ENCODE measurements at regions not wholly inside any gene's neighbourhood (a gene's known extent, or its start where the extent isn't known, plus 50 kb on each side); places are given as distances from the start of the nearest gene placed in this dataset.

GRCh38 chr6:22964334-22964733 lies 395.0 kb downstream of the HDGFL1 start:
- Histone ChIP-seq H3K4me3 (no peak overlapping the region), H3K27ac (no peak overlapping the region), H3K36me3 (no peaks in the 10 kb centered on the region), H3K27me3 (replicated peaks in 1 of 7) (no peaks in the 10 kb centered on the region), H3K4me1 (no peaks in the 10 kb centered on the region), H3K9me3 (peaks cover 0 to 11% (median 0%) of the 10 kb centered on the region in 8 donors)
- intact Hi-C loops (cut with DNase I; ENCODE audit: low total_unique reads) = no loop called here
- 48 to 62% (median 56%) methylated on average over 2 of the region's 2 CpGs for WGBS, 5 donors
- no peak for TF ChIP-seq POLR2A (IDR thresholded peaks at IDR 0.05)
- TF ChIP-seq, protein P1, sequence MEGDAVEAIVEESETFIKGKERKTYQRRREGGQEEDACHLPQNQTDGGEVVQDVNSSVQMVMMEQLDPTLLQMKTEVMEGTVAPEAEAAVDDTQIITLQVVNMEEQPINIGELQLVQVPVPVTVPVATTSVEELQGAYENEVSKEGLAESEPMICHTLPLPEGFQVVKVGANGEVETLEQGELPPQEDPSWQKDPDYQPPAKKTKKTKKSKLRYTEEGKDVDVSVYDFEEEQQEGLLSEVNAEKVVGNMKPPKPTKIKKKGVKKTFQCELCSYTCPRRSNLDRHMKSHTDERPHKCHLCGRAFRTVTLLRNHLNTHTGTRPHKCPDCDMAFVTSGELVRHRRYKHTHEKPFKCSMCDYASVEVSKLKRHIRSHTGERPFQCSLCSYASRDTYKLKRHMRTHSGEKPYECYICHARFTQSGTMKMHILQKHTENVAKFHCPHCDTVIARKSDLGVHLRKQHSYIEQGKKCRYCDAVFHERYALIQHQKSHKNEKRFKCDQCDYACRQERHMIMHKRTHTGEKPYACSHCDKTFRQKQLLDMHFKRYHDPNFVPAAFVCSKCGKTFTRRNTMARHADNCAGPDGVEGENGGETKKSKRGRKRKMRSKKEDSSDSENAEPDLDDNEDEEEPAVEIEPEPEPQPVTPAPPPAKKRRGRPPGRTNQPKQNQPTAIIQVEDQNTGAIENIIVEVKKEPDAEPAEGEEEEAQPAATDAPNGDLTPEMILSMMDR (IDR thresholded peaks at IDR 0.05 in 8 of 11, conservative IDR thresholded peaks at IDR 0.05 in 3 of 11) = no peak
- TF ChIP-seq POLR2AphosphoS5 (IDR thresholded peaks at IDR 0.05) = no peak
- DNase-seq = no peak

DNA sequence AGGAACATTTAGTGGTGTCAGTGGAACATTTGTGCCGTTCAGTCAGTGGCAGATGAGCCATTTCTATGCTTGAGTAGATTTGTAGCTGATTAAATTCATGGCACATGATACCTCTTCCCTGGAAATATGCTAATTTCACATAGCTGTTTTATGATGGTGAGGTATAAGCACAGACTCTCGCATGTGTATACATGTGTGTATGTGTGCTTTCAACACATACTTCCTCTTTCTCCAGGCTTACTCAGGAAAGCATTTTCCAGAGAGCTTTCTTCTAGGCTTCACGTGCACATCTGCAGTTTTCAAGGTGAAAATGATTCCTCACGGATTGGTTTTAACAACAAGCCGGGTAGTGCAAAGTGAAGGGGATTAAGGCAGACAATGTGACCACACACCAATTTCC lies 396.5 kb downstream of the HDGFL1 start:
- H3K27me3 ChIP-seq (replicated peaks in 1 of 7) = no peaks in the 10 kb centered on the region
- no peak for DNase-seq
- H3K9me3 ChIP-seq = peaks cover 0 to 11% (median 0%) of the 10 kb centered on the region in 8 donors
- no peaks in the 10 kb centered on the region for H3K36me3 ChIP-seq
- intact Hi-C loops (cut with DNase I; ENCODE audit: low total_unique reads) = no loop called here
- WGBS, 5 donors = 33 to 53% (median 42%) methylated on average over 5 of the region's 5 CpGs
- H3K27ac ChIP-seq = no peak overlapping the region
- no peaks in the 10 kb centered on the region for H3K4me1 ChIP-seq
- TF ChIP-seq, protein P1 (IDR thresholded peaks at IDR 0.05 in 8 of 11, conservative IDR thresholded peaks at IDR 0.05 in 3 of 11) = no peak
- TF ChIP-seq POLR2A (IDR thresholded peaks at IDR 0.05) = no peak
- H3K4me3 ChIP-seq = no peak overlapping the region

DNA sequence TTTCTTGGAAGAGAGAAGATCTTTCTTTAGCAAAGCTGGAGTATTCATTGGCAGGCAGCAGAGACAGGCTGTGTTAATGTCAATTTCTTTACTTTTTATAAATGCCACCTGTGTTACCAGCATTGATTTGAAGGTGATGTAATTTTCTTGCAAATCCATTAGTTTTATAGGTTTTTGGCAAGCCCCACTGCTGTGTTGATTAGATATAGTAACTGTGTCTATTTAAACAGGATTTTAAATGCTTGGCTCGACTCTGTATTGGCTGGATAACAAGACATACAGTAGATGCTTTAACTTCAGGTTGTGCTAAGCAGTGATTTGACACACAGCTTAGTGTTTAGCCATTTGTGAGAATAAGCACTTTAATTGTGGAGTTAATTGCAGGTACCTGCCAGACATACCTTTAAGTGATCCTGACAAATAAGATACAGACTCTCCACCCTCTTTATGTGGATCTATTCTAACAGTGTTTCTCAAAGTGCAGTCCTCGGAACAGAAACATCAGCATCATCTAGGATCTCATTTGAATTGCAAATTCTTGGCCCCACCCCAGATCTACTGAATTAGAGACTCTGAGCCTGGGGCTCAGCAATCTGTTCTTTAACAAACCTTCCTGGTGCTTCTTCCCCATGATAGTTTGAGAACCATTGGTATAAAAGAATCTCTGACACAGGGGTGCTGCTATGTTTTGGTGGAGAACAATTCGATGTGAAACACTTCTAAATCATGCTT lies 397.5 kb downstream of the HDGFL1 start:
- H3K9me3 ChIP-seq = peaks cover 0 to 11% (median 0%) of the 10 kb centered on the region in 8 donors
- intact Hi-C loops (cut with DNase I; ENCODE audit: low total_unique reads) = no loop called here
- no peak for TF ChIP-seq POLR2A (IDR thresholded peaks at IDR 0.05)
- TF ChIP-seq POLR2AphosphoS5 (IDR thresholded peaks at IDR 0.05) = no peak
- TF ChIP-seq, protein P1 (IDR thresholded peaks at IDR 0.05 in 8 of 11, conservative IDR thresholded peaks at IDR 0.05 in 3 of 11) = no peak
- no peak overlapping the region for H3K4me3 ChIP-seq
- WGBS, 5 donors = 71 to 79% (median 78%) methylated on average over 3 of the region's 3 CpGs
- H3K4me1 ChIP-seq = no peaks in the 10 kb centered on the region
- no peak overlapping the region for H3K27ac ChIP-seq
- H3K27me3 ChIP-seq (replicated peaks in 1 of 7) = no peaks in the 10 kb centered on the region
- H3K36me3 ChIP-seq = no peaks in the 10 kb centered on the region
- no peak for DNase-seq

- Histone ChIP-seq H3K9me3 (peaks cover 0 to 11% (median 0%) of the 10 kb centered on the region in 8 donors), H3K4me3 (no peak overlapping the region), H3K36me3 (no peaks in the 10 kb centered on the region), H3K27me3 (replicated peaks in 1 of 7) (no peaks in the 10 kb centered on the region), H3K27ac (no peak overlapping the region), H3K4me1 (no peaks in the 10 kb centered on the region)
- WGBS, 5 donors = 71 to 83% (median 77%) methylated on average over 1 of the region's 1 CpG
- TF ChIP-seq POLR2AphosphoS5 (IDR thresholded peaks at IDR 0.05) (no peak), POLR2A (IDR thresholded peaks at IDR 0.05) (no peak)
- TF ChIP-seq, protein P1 (IDR thresholded peaks at IDR 0.05 in 8 of 11, conservative IDR thresholded peaks at IDR 0.05 in 3 of 11) = no peak
- DNase-seq = no peak
- intact Hi-C loops (cut with DNase I; ENCODE audit: low total_unique reads) = no loop called here
These were observed 400.6 kb downstream of the HDGFL1 start for GRCh38 chr6:22970004-22970403.
